HG03045 (cell line): ENCODE measurements at regions not wholly inside any gene's neighbourhood (a gene's known extent, or its start where the extent isn't known, plus 50 kb on each side); places are given as distances from the start of the nearest gene placed in this dataset.

Experiments
- ATAC-seq: cut with Tn5 transposase; IDR thresholded peaks from one replicate; pipeline ENCODE4 v1.9.1; 2021; ENCODE audit warnings: mild to moderate bottlenecking, moderate library complexity; ENCODE audit not compliant: unreplicated experiment

DNA sequence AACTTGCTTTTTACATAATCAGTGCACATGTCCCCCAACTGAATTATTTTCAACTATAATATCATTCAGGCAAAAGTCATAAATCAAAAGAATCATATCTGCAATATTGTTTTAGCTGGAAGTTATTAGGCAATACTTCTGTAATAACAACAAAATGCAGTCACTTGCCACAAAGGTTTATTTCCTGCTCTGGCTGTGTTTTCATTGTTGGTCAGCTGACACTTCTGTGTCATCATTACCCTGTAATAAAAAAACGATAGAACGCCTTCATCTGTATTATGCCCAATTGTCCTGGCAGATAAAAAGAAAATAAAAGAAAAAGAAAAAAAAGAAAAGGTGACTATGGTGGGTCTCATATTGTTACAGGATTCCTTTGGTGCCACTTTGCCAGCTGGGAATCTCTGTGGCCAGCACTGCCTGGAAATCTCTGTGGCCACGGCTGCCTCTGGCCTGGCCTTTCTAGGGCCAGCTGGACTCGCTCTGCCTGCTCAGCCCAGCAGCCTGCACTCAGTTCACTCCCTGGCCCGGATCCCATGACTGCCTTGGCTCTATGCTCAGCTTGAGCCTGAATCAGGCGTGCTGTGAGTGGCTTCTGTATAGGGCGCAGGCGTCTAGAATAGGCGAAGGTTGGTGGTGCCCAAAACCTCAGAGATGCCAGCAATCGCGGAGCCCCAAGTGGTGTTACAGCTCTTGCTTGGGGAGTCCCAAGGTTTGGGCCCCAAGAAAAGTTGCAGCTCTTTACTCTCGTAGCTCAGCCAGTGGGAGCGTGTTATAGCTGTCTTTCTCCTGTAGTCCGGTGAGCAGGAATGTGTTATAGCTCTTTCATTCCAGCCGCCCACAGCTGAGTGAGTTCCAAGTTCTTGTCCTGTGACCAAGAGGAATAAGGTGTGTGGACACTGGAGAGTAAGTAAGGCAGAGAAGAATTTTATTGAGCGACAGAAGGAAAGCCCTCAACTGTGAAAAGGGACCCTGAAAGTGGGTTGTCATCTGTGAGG is 1227.1 kb downstream of the SLITRK1 start:
- no peak for ATAC-seq

GRCh38 chr13:82654143-82654542 is 1228.1 kb downstream of the SLITRK1 start:
- ATAC-seq, result no peak

- no peak for ATAC-seq
Observed at GRCh38 chr13:82647540-82647939, 1234.7 kb downstream of the SLITRK1 start.

GRCh38 chr13:82636119-82636518 is 1246.2 kb downstream of the SLITRK1 start:
- no peak for ATAC-seq

- no peak for ATAC-seq
Observed at GRCh38 chr13:82634946-82635345, 1247.3 kb downstream of the SLITRK1 start.

DNA sequence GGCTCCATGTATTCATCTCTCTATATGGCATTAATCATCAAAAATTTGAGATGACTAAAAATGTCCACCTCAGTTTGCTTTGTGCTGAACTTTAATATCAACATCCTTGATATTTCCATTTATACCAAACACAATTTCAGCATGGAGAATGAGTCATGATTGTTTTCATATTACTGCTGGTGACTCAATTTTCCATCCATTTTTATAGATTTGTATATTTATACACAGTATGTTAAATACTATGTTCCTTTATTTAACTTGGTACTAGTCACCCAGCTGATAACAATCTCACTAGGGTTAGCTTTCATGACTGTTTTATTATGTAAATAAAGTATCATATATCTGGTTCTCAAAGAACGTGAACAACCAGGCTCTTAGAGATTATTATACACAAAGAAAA is 1255.1 kb downstream of the SLITRK1 start:
- ATAC-seq, result no peak

DNA sequence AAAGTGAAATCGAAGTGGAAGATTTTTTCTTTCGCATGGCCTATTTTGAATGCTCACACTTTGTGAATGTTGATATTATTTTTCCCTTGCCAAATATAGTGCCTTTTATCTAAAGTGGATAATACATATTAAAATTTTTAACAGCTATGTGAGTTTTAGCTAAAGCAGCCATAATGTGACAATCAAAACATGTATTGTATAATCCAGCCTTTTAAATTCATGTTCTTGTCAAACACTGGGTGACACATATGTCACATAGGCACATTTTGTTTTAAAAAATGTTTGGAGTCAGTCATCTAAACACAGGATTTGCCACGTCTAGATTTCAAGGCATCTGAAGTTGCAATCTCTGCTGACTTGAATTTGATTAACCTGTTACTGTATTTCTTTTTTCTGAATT is 1256.6 kb downstream of the SLITRK1 start:
- no peak for ATAC-seq

- no peak for ATAC-seq
Observed at GRCh38 chr13:82615043-82615442, 1267.2 kb downstream of the SLITRK1 start.

DNA sequence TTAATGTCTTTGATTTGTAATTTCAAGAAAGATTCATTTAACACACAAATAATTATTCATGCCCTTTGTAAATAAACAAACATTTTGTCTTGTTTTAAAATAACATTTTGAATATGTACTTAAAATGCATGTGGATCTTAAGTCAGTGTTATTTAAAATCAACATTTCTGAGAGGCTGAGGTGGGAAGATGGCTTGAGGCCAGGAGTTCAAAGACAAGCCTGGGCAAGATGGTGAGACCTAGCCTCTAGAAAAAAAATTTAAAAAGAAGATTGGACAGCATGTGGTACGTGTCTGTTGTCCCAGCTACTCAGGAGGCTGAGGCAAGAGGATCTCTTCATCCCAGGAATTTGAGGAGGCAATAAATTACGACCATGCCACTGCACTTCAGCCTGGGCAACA is 1268.2 kb downstream of the SLITRK1 start:
- no peak for ATAC-seq

- no peak for ATAC-seq
Observed at GRCh38 chr13:82606008-82606407, 1276.3 kb downstream of the SLITRK1 start.

DNA sequence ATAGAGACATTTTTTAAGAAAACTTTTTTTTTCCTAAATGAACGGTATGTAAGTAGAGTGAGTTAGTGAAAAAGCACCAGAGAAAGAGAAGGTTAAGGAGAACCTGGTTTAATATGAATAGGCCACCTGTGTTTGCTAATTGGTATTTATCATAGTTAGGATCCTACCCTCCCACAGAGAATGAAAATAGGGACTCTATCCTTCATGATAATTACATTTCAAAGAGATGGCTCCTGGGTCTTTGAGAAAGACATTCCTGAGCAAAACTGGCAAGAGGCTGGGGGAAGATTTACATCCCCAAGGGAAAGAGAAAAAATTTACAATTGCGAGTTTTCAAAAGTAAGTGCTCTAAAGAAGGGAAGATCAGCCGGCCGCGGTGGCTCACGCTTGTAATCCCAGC is 1284.5 kb downstream of the SLITRK1 start:
- ATAC-seq, result no peak

DNA sequence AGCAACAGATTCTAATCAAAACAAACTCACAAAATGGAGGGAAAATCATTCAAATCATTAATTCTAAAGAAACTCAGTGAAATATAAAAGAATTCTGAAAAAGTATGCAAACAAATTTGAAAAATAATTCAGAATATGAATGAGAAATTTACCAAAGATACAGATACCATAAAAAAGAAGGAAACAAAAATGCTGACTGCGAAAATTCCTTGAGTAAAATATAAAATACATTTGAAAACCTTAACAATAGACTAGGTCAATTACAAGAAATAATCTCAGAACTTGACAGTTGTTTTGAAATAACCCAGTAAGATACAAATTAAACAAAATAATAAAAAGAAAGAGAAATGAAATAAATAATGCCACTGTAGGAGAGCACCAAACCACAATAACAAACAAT is 1289.0 kb downstream of the SLITRK1 start:
- no peak for ATAC-seq

DNA sequence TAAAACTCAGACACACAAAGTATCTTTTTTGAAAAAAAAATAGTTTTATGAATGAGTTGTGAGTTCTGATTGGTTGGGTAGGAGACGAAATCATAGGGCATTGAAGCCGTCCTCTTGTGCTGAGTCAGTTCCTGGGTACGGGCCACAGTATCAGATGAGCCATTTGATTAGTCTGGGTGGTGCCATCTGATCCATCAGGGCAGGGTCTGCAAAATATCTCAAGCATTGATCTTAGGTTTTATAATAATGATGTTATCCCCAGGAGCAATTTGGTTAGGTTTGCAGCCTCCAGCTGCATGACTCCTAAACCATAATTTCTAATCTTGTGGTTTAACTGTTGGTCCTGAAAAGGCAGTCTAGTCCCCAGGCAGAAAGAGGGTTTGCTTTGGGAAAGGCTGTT is 1310.6 kb downstream of the SLITRK1 start:
- ATAC-seq, result no peak

DNA sequence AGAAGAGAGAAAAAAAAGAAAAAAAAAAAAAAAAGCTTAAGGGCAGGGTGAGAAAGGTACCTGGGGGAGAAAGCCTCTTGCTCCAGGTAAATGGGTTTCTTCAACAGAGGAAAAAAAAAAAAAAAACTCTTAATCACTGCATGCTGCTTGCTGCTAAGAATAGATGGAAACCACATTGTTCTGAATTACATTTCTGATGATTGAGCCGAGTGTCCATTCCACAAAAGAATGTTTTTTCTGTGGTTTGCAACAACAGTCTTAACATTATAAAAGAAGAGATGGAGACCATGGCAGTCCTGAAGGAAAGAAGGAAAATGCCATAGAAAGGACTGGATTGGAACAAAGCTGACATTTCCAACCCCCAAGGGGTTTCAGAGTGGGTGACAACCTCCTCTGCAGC is 1312.7 kb downstream of the SLITRK1 start:
- ATAC-seq, result no peak

DNA sequence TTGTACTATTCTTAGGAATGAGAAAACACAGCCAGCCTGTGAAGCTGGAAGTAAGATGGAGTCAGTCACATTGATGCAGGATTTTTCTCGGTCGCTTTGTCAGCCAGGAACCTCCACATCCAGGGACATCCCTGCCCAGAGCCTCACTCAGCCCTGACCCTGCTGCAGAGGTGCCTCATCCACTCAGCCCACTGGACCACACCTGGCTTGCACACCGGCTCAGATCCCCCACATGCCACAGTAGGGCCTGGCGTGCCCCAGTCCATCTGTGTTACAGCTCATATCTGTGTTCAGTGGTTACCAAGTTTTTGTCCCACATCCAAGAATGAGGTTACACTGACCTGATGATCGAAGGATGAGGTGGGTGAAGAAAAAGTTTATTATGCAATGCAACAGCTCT is 1315.4 kb downstream of the SLITRK1 start:
- no peak for ATAC-seq

GRCh38 chr13:82565201-82565600 is 1317.1 kb downstream of the SLITRK1 start:
- ATAC-seq, result no peak

GRCh38 chr13:82560889-82561288 is 1321.4 kb downstream of the SLITRK1 start:
- no peak for ATAC-seq

- ATAC-seq, result no peak
Observed at GRCh38 chr13:82522872-82523271, 1359.4 kb downstream of the SLITRK1 start.

DNA sequence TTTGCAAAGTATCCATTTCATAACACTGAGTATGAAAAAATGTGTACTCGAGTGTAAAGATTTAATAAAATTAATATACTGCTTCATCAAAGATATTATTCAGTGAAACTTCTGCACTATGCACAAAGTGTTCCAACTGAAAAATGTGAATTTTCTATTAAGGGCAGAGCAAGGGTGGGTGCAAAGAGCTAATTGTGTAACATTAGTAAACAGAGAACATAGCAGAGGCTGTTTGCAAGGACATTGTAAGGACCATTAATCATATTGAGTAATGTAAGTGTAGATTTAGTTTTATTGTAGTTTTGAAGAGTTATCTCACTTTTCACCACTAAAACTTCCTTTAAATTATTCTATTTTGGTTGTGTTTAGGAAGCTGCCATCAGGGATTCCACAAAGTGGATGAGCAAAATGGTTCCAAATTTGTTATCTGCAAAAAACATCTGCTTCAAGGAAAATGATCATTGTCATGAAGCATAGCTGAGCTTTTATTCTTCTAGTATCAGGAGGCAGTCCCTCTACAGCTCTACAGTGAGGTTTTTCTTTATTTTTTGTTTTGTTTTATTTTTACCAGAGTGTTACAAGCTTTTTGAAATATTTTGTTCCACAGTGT is 1375.4 kb downstream of the SLITRK1 start:
- ATAC-seq, result no peak

DNA sequence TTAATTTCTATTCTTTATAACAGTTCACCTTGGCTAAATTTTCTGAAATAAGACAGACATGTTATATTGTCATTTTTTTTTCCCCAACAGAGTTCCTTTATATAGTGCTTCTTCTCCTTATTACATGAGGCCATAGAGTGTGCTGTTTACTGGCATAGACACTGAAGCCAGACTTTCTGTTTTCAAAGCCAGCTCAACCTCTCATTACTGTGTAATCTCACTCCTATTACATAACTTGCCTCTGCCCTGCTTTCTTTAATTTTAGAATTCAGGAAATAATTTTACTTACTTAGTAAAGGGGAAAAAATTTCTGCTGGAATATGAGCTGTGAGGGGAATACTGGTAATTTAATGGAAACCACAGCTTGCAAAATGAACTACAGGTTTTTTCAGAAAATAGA is 1380.4 kb downstream of the SLITRK1 start:
- ATAC-seq, result no peak

GRCh38 chr13:82480415-82480814 is 1401.9 kb downstream of the SLITRK1 start:
- ATAC-seq, result no peak

DNA sequence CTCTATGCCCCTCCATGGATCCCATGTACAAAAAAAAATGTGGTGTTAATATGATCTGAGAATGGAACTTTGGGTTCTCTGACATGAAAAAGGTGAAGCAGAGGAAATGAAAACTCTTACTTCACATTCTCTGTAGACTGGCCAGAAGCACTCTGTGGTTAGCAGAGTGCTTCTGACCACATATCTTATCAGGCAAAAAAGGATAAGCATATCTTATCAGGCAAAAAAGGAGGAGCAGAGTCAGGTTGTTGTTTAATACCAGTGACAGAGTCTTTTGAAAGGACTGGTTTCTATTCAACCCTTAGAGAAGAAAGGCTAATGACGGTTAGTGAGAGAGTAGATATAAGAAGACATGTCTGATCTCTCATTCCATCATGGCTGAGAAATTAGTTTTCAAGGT is 1404.8 kb downstream of the SLITRK1 start:
- ATAC-seq, result no peak
